Suppressor macrophage treated with lipopolysaccharide for 4 hours (primary cell): ENCODE measurements at regions not wholly inside any gene's neighbourhood (a gene's known extent, or its start where the extent isn't known, plus 50 kb on each side); places are given as distances from the start of the nearest gene placed in this dataset.

ENCODE experiments used
- DNase-seq: peaks from one replicate; pipeline ENCODE4 v3.0.0-alpha.2; 2020

- DNase-seq: no peak
Measured at GRCh38 chr10:24152270-24152669, 56.7 kb upstream of the KIAA1217 start.

- DNase-seq: no peak
Measured at GRCh38 chr10:24153031-24153430, 55.9 kb upstream of the KIAA1217 start.

- no peak for DNase-seq
Measured at GRCh38 chr10:24153537-24153936, 55.4 kb upstream of the KIAA1217 start.

GRCh38 chr10:24156686-24157085 is 52.3 kb upstream of the KIAA1217 start:
- DNase-seq: no peak

GRCh38 chr10:24157567-24157966 is 51.4 kb upstream of the KIAA1217 start:
- no peak for DNase-seq
